HepG2 (cell line): ENCODE measurements at regions not wholly inside any gene's neighbourhood (a gene's known extent, or its start where the extent isn't known, plus 50 kb on each side); places are given as distances from the start of the nearest gene placed in this dataset.

Source experiments
- ATAC-seq: fragments of 200-7000 bp; cut with Tn5 transposase; 3 replicates; pipeline ENCODE4 v1.9.1; 2020; ENCODE audit warnings: mild to moderate bottlenecking, moderate library complexity
- BruUV-seq: library from RNA; stranded (reverse); fragments of 400-500 nt; replicated peaks from 2 replicates; lab custom pipeline; 2021; lab: Mats Ljungman, UMichigan
- CTCF ChIA-PET: fragments of 300-600 bp; formaldehyde crosslinking; extraction: SDS; loops from one replicate; lab custom pipeline; 2021; ENCODE audit warnings: low total read pairs, inconsistent platforms, low intra/inter-chr PET ratio; lab: Yijun Ruan, JAX
- POLR2A ChIA-PET: fragments of 350-600 bp; sonication (Branson Sonifier 250); formaldehyde crosslinking; loops from one replicate; lab custom pipeline; 2020; ENCODE audit warnings: antibody characterized with exemption, inconsistent platforms; lab: Yijun Ruan, JAX
- DNase-seq: peaks from one replicate; pipeline ENCODE4 v3.0.0-alpha.2; 2015; ENCODE audit warnings: low spot score
- FAIRE-seq: peaks from 3 replicates; lab custom pipeline; 2011; peaks lifted over from hg19 to GRCh38; lab: Jason Lieb, UNC
- H2AFZ ChIP-seq: one replicate; pipeline ENCODE4 v1.6.1; 2011; ENCODE audit warnings: low read length, inconsistent platforms
- H3K27ac ChIP-seq: fragments of 300-600 bp; 3 replicates; pipeline ENCODE4 v1.8.0; 2011; ENCODE audit warnings: mixed run types, mild to moderate bottlenecking, mixed read lengths, low read length, inconsistent platforms; ENCODE audit not compliant: insufficient read depth; ENCODE audit errors: extremely low read length
- H3K27me3 ChIP-seq, 2 experiments: fragments of 200-600 bp in 1 of 2; 2 replicates in 1 of 2; 3 replicates in 1 of 2; pipeline versions ENCODE4 v1.6.0 to v1.8.0; 2011; ENCODE audit warnings: low read length in 2 of 2, mild to moderate bottlenecking in 2 of 2, moderate library complexity in 2 of 2, inconsistent platforms in 1 of 2; ENCODE audit not compliant: insufficient read depth in 2 of 2, control insufficient read depth in 1 of 2
- H3K36me3 ChIP-seq, 2 experiments: fragments of 200-600 bp in 1 of 2; replicated peaks in 1 of 2; 2 replicates in 1 of 2; 3 replicates in 1 of 2; pipeline versions ENCODE4 v1.5.1 to v1.8.0; 2011; ENCODE audit warnings: low read length in 2 of 2, inconsistent platforms in 1 of 2; ENCODE audit not compliant: insufficient read depth in 2 of 2, control insufficient read depth in 1 of 2
- H3K4me1 ChIP-seq: 2 replicates; pipeline ENCODE4 v1.5.1; 2012; ENCODE audit warnings: low read length, inconsistent platforms; ENCODE audit not compliant: insufficient read depth
- H3K4me2 ChIP-seq: 2 replicates; pipeline ENCODE4 v1.6.0; 2011; ENCODE audit warnings: low read depth, low read length, inconsistent platforms
- H3K4me3 ChIP-seq, 3 experiments: fragments of 200-600 bp in 1 of 3; sonication (generic), shearing (Covaris generic) in 1 of 3; replicated peaks in 1 of 3; 2 replicates each; pipeline ENCODE4 v1.5.1; 2011 to 2016; ENCODE audit warnings: low read length in 3 of 3, inconsistent platforms in 2 of 3, low read depth in 2 of 3, mild to moderate bottlenecking in 2 of 3, control low read depth in 1 of 3, mixed read lengths in 1 of 3; ENCODE audit not compliant: insufficient read depth in 1 of 3
- H3K79me2 ChIP-seq: one replicate; pipeline ENCODE4 v1.6.1; 2011; ENCODE audit warnings: low read length, inconsistent platforms; ENCODE audit not compliant: insufficient read depth
- H3K9ac ChIP-seq: 2 replicates; pipeline ENCODE4 v1.6.0; 2011; ENCODE audit warnings: mild to moderate bottlenecking, low read depth, low read length, inconsistent platforms; ENCODE audit not compliant: insufficient read depth
- H3K9me3 ChIP-seq: 2 replicates; pipeline ENCODE4 v1.5.1; 2012; ENCODE audit warnings: mild to moderate bottlenecking, low read length
- H4K20me1 ChIP-seq: 2 replicates; pipeline ENCODE4 v1.6.0; 2011; ENCODE audit warnings: inconsistent platforms, mild to moderate bottlenecking, low read length, moderate library complexity; ENCODE audit not compliant: insufficient read depth
- ETV5 ChIP-seq: IDR thresholded peaks from 2 replicates; pipeline ENCODE4 v1.6.1; 2018; ENCODE audit warnings: missing biosample characterization, missing genetic modification reagents, inconsistent platforms, borderline replicate concordance
- KLF11 ChIP-seq: IDR thresholded peaks from 2 replicates; pipeline ENCODE4 v1.6.1; 2016; ENCODE audit warnings: missing compliant biosample characterization
- MEIS1 ChIP-seq: sonication (generic); formaldehyde crosslinking; IDR thresholded peaks from 2 replicates; pipeline ENCODE4 v1.9.0; 2021; ENCODE audit warnings: mild to moderate bottlenecking, missing genetic modification reagents, moderate library complexity, borderline replicate concordance
- SMC3 ChIP-seq: IDR thresholded peaks from 2 replicates; pipeline ENCODE4 v1.6.1; 2011; ENCODE audit warnings: low read length, improper control_type of control experiment
- ZNF549 ChIP-seq: sonication (generic); formaldehyde crosslinking; IDR thresholded peaks from 2 replicates; pipeline ENCODE4 v1.5.0; 2020; ENCODE audit warnings: missing genetic modification reagents
- WGBS: methylation state at CpG from one replicate; pipeline ENCODE4 v1.1.6; 2017; ENCODE audit warnings: low lambda C conversion rate; 5-methylcytosine and 5-hydroxymethylcytosine counted together
- in situ Hi-C: cut with HindIII; loops from 2 replicates; pipeline ENCODE4 v1.10.0; 2017; ENCODE audit warnings: low pct_unique_long_range_greater_than_20kb; ENCODE audit not compliant: extremely low pct_ligation_motif_present
- intact Hi-C: fragments of 100-400 bp; cut with micrococcal nuclease; formaldehyde crosslinking; loops from one replicate; pipeline ENCODE4 v1.10.0; 2022; ENCODE audit not compliant: unreplicated experiment
- TF ChIP-seq, protein P1 (sequence below): sonication (generic); formaldehyde crosslinking; IDR thresholded peaks from 2 replicates; pipeline ENCODE4 v1.5.0; 2020; ENCODE audit warnings: mild to moderate bottlenecking, missing genetic modification reagents

GRCh38 chr12:87280356-87280755, 748.8 kb downstream of the C12orf50 start (continued):
- TF ChIP-seq, protein P1, sequence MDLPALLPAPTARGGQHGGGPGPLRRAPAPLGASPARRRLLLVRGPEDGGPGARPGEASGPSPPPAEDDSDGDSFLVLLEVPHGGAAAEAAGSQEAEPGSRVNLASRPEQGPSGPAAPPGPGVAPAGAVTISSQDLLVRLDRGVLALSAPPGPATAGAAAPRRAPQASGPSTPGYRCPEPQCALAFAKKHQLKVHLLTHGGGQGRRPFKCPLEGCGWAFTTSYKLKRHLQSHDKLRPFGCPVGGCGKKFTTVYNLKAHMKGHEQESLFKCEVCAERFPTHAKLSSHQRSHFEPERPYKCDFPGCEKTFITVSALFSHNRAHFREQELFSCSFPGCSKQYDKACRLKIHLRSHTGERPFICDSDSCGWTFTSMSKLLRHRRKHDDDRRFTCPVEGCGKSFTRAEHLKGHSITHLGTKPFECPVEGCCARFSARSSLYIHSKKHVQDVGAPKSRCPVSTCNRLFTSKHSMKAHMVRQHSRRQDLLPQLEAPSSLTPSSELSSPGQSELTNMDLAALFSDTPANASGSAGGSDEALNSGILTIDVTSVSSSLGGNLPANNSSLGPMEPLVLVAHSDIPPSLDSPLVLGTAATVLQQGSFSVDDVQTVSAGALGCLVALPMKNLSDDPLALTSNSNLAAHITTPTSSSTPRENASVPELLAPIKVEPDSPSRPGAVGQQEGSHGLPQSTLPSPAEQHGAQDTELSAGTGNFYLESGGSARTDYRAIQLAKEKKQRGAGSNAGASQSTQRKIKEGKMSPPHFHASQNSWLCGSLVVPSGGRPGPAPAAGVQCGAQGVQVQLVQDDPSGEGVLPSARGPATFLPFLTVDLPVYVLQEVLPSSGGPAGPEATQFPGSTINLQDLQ (CRISPR knock-in tag) = no peak
- no peak for TF ChIP-seq ETV5 (CRISPR knock-in tag)
- TF ChIP-seq MEIS1 (CRISPR knock-in tag) = no peak
- no peak for TF ChIP-seq ZNF549 (CRISPR knock-in tag)

GRCh38 chr12:87274594-87275245, 754.5 kb downstream of the C12orf50 start:
- H2AFZ ChIP-seq = no peak overlapping the region
- TF ChIP-seq SMC3 = peak; percentile 17; the same call in 1 of the 2 replicates
- TF ChIP-seq KLF11 (CRISPR knock-in tag) = no peak
- TF ChIP-seq, all 625 proteins: peak for 1
- POLR2A ChIA-PET = no interaction called here
- intact Hi-C loops (loop anchor here (1.0 kb wide), 2 partner anchors 574 to 679 kb away; no protein-coding TSS in a partner anchor), in situ Hi-C loops (no loop called here)
- H3K9me3 ChIP-seq = peaks cover 5% of the 10 kb centered on the region; the same call in 1 of the 2 replicates
- no peak for FAIRE-seq
- no peak overlapping the region for H3K4me2 ChIP-seq
- ATAC-seq = peak; percentile 43; the same call in 1 of the 3 replicates
- no peak overlapping the region for H3K27ac ChIP-seq
- H3K9ac ChIP-seq = no peak overlapping the region
- no peak overlapping the region for H3K4me3 ChIP-seq
- DNase-seq = no peak
- 19% methylated on average over 4 of the region's 4 CpGs for WGBS
- no TSS peak for BruUV-seq
- H3K4me1 ChIP-seq = no peaks in the 10 kb centered on the region
- H3K36me3 ChIP-seq = no peaks in the 10 kb centered on the region
- H3K27me3 ChIP-seq = no peaks in the 10 kb centered on the region; a peak in 1 of 5 replicates
- no peaks in the 10 kb centered on the region for H4K20me1 ChIP-seq
- CTCF ChIA-PET = interaction anchor here (1.4 kb wide), 1 partner anchor 573 kb away, joined by 4 read pairs; no protein-coding TSS in a partner anchor
- H3K79me2 ChIP-seq = no peaks in the 10 kb centered on the region
